SK-N-SH (cell line): ENCODE measurements at regions not wholly inside any gene's neighbourhood (a gene's known extent, or its start where the extent isn't known, plus 50 kb on each side); places are given as distances from the start of the nearest gene placed in this dataset.

Experiments
- CTCF ChIA-PET: fragments of 300-600, 350-600 bp; formaldehyde crosslinking; extraction: SDS; loops from one replicate; lab custom pipeline; 2021; lab: Yijun Ruan, JAX
- POLR2A ChIA-PET: fragments of 350-600 bp; sonication (Branson Sonifier 250); formaldehyde crosslinking; extraction: SDS; loops from one replicate; lab custom pipeline; 2020; ENCODE audit warnings: antibody characterized with exemption, inconsistent platforms; lab: Yijun Ruan, JAX
- DNase-seq: peaks from one replicate; pipeline ENCODE4 v3.0.0; 2012
- H2AFZ ChIP-seq: fragments of 200-600 bp; sonication (generic); 2 replicates; pipeline ENCODE4 v1.8.1; 2016; ENCODE audit warnings: antibody characterized with exemption, mild to moderate bottlenecking, low read depth
- H3F3A ChIP-seq: fragments of 200-600 bp; sonication (generic); replicated peaks from 2 replicates; pipeline ENCODE3; 2016; ENCODE audit warnings: antibody characterized with exemption, mild to moderate bottlenecking; ENCODE audit not compliant: insufficient read depth
- H3K27ac ChIP-seq, 2 experiments: fragments of 200-500 bp in 1 of 2; fragments of 200-600 bp in 1 of 2; sonication (Bioruptor generic) in 1 of 2; sonication (generic), shearing (Covaris generic) in 1 of 2; 2 replicates each; pipeline versions ENCODE4 v1.5.1 to v1.6.1; 2014 to 2016; ENCODE audit warnings: low read depth in 2 of 2, inconsistent platforms in 1 of 2, low read length in 1 of 2, mild to moderate bottlenecking in 1 of 2, mixed read lengths in 1 of 2
- H3K27me3 ChIP-seq: fragments of 200-600 bp; sonication (generic), shearing (Covaris generic); 2 replicates; pipeline ENCODE4 v1.6.1; 2016; ENCODE audit warnings: mixed run types; ENCODE audit not compliant: insufficient read depth
- H3K36me3 ChIP-seq, 2 experiments: fragments of 200-500 bp in 1 of 2; fragments of 200-600 bp in 1 of 2; sonication (Bioruptor generic) in 1 of 2; sonication (generic) in 1 of 2; replicated peaks in 1 of 2; 2 replicates each; pipeline versions ENCODE3 to v1.5.1; 2014 to 2016; ENCODE audit warnings: low read length in 1 of 2, mild to moderate bottlenecking in 1 of 2; ENCODE audit not compliant: insufficient read depth in 2 of 2, control insufficient read depth in 1 of 2
- H3K4me1 ChIP-seq, 2 experiments: fragments of 200-500 bp in 1 of 2; fragments of 200-600 bp in 1 of 2; sonication (Bioruptor generic) in 1 of 2; sonication (generic), shearing (Covaris generic) in 1 of 2; 2 replicates each; pipeline versions ENCODE4 v1.5.1 to v1.6.1; 2014 to 2016; ENCODE audit warnings: low read depth in 1 of 2, low read length in 1 of 2, mixed run types in 1 of 2; ENCODE audit not compliant: insufficient read depth in 2 of 2, control insufficient read depth in 1 of 2
- H3K4me2 ChIP-seq: fragments of 200-600 bp; sonication (generic), shearing (Covaris generic); 2 replicates; pipeline ENCODE4 v1.6.1; 2017; ENCODE audit warnings: mixed run types
- H3K4me3 ChIP-seq, 2 experiments: fragments of 200-500 bp in 1 of 2; fragments of 200-600 bp in 1 of 2; sonication (Bioruptor generic) in 1 of 2; sonication (generic), shearing (Covaris generic) in 1 of 2; 2 replicates each; pipeline versions ENCODE4 v1.5.1 to v1.8.1; 2014 to 2016; ENCODE audit warnings: low read depth in 2 of 2, inconsistent platforms in 1 of 2, low read length in 1 of 2, mild to moderate bottlenecking in 1 of 2, mixed read lengths in 1 of 2, moderate library complexity in 1 of 2
- H3K79me2 ChIP-seq: fragments of 200-600 bp; sonication (generic); 2 replicates; pipeline ENCODE4 v1.8.1; 2017; ENCODE audit warnings: mild to moderate bottlenecking; ENCODE audit not compliant: insufficient read depth
- H3K9ac ChIP-seq: fragments of 200-600 bp; sonication (generic); 2 replicates; pipeline ENCODE4 v1.6.1; 2017; ENCODE audit warnings: mixed run types
- H3K9me2 ChIP-seq: fragments of 200-600 bp; sonication (generic); 2 replicates; pipeline ENCODE4 v1.6.1; 2017; ENCODE audit warnings: mixed run types
- H3K9me3 ChIP-seq: fragments of 200-600 bp; sonication (generic); 2 replicates; pipeline ENCODE4 v1.6.1; 2017; ENCODE audit warnings: mixed run types, mild to moderate bottlenecking, moderate library complexity
- H4K20me1 ChIP-seq: fragments of 200-600 bp; sonication (generic); 2 replicates; pipeline ENCODE4 v1.6.1; 2017; ENCODE audit warnings: mild to moderate bottlenecking, mixed run types; ENCODE audit not compliant: insufficient read depth
- CHD2 ChIP-seq: fragments of 150-350 bp; IDR thresholded peaks from 2 replicates; pipeline ENCODE4 v1.6.1; 2018; ENCODE audit warnings: low read length; ENCODE audit not compliant: partially characterized antibody
- EZH2phosphoT487 ChIP-seq: fragments of 200-600 bp; sonication (generic); IDR thresholded peaks from 2 replicates; pipeline ENCODE4 v1.6.1; 2017; ENCODE audit warnings: low read depth, mixed run types, mild to moderate bottlenecking, antibody characterized with exemption, moderate library complexity, borderline replicate concordance
- FOSL2 ChIP-seq: IDR thresholded peaks from 2 replicates; pipeline ENCODE4 v1.4.0; 2012; ENCODE audit warnings: low read depth, mild to moderate bottlenecking, moderate library complexity, borderline replicate concordance
- PBX3 ChIP-seq: IDR thresholded peaks from 2 replicates; pipeline ENCODE4; 2012
- POLR2AphosphoS5 ChIP-seq: IDR thresholded peaks from 2 replicates; pipeline ENCODE4 v1.6.1; 2012; ENCODE audit warnings: low read depth, low read length
- RAD21 ChIP-seq: IDR thresholded peaks from 2 replicates; pipeline ENCODE4 v1.6.1; 2012; ENCODE audit warnings: mild to moderate bottlenecking, low read length
- REST ChIP-seq: IDR thresholded peaks from 2 replicates; pipeline ENCODE4 v1.6.1; 2012; ENCODE audit warnings: mild to moderate bottlenecking, low read depth, low read length, moderate library complexity
- RXRA ChIP-seq: IDR thresholded peaks from 2 replicates; pipeline ENCODE4 v1.4.0; 2012; ENCODE audit warnings: low read depth, mild to moderate bottlenecking, borderline replicate concordance
- SIN3A ChIP-seq: IDR thresholded peaks from 2 replicates; pipeline ENCODE4 v1.6.1; 2012; ENCODE audit warnings: low read depth, mild to moderate bottlenecking, low read length, moderate library complexity, borderline replicate concordance
- SMC3 ChIP-seq: IDR thresholded peaks from 2 replicates; pipeline ENCODE4 v1.6.1; 2012; ENCODE audit warnings: low read depth, low read length, improper control_type of control experiment
- TEAD4 ChIP-seq: IDR thresholded peaks from 2 replicates; pipeline ENCODE4 v1.4.0; 2012; ENCODE audit warnings: mild to moderate bottlenecking, borderline replicate concordance; ENCODE audit not compliant: insufficient read depth
- YY1 ChIP-seq: IDR thresholded peaks from 2 replicates; pipeline ENCODE4 v1.4.0; 2012; ENCODE audit warnings: low read depth, mild to moderate bottlenecking
- WGBS: methylation state at CpG from one replicate; pipeline ENCODE4 v1.1.6; 2017; ENCODE audit warnings: low lambda C conversion rate; 5-methylcytosine and 5-hydroxymethylcytosine counted together

- Histone ChIP-seq H2AFZ (no peak overlapping the region), H3K79me2 (no peaks in the 10 kb centered on the region), H3K9me2 (no peaks in the 10 kb centered on the region), H3K4me1 (no peaks in the 10 kb centered on the region), H3K4me2 (no peak overlapping the region), H4K20me1 (no peaks in the 10 kb centered on the region), H3K36me3 (no peaks in the 10 kb centered on the region), H3K27ac (no peak overlapping the region), H3K4me3 (no peak overlapping the region), H3K9me3 (no peaks in the 10 kb centered on the region), H3K27me3 (no peaks in the 10 kb centered on the region), H3K9ac (no peak overlapping the region), H3F3A (no peaks in the 10 kb centered on the region)
- ChIA-PET CTCF (no interaction called here), POLR2A (no interaction called here)
- TF ChIP-seq REST (no peak), YY1 (no peak), SMC3 (no peak), EZH2phosphoT487 (no peak), RAD21 (no peak), RXRA (no peak), TEAD4 (no peak), FOSL2 (no peak), CHD2 (no peak), SIN3A (no peak), POLR2AphosphoS5 (no peak)
- 0% methylated on average over 2 of the region's 2 CpGs for WGBS
- no peak for DNase-seq
These were observed 1138.2 kb downstream of the UQCRFS1 start for GRCh38 chr19:28074773-28075172.

GRCh38 chr19:28067882-28068281 is 1145.1 kb downstream of the UQCRFS1 start:
- Histone ChIP-seq H2AFZ (no peak overlapping the region), H3K4me1 (no peaks in the 10 kb centered on the region), H3K36me3 (no peaks in the 10 kb centered on the region), H3K9me2 (no peaks in the 10 kb centered on the region), H3F3A (no peaks in the 10 kb centered on the region), H3K9me3 (no peaks in the 10 kb centered on the region), H3K27me3 (no peaks in the 10 kb centered on the region), H4K20me1 (no peaks in the 10 kb centered on the region), H3K4me2 (no peak overlapping the region), H3K27ac (no peak overlapping the region), H3K4me3 (no peak overlapping the region), H3K9ac (no peak overlapping the region), H3K79me2 (no peaks in the 10 kb centered on the region)
- POLR2A ChIA-PET, result no interaction called here
- DNase-seq, result no peak
- TF ChIP-seq PBX3, result no peak
- CTCF ChIA-PET, result no interaction called here
- 4% methylated on average over 2 of the region's 2 CpGs for WGBS
